ENCODE measurements at regions not wholly inside any gene's neighbourhood (a gene's known extent, or its start where the extent isn't known, plus 50 kb on each side); places are given as distances from the start of the nearest gene placed in this dataset.
"Not testable (repeated sequence)": the region's sequence is repeated elsewhere in the genome, so short reads cannot be mapped to it uniquely, and the experiment has no call there.

GRCh38 chrX:131881194-131881593 is 141.9 kb upstream of the STK26 start:
- no peak for DNase-seq

GRCh38 chrX:131885042-131885441 is 138.1 kb upstream of the STK26 start:
- not testable (repeated sequence) for ATAC-seq (ENCODE audit: low read depth in 2 of 2); H3K9me3 Mint-ChIP-seq; H3K27me3 Mint-ChIP-seq; H3K4me1 Mint-ChIP-seq; H3K9me3 ChIP-seq (ENCODE audit: control insufficient read depth in 2 of 2, low read length in 2 of 2); H3K4me1 ChIP-seq (ENCODE audit: control insufficient read depth, insufficient read depth, low read length, poor library complexity, severe bottlenecking); H3K36me3 ChIP-seq (ENCODE audit: control insufficient read depth, insufficient read depth, low read length); H3K27ac ChIP-seq (ENCODE audit: insufficient read depth, low read length, poor library complexity, severe bottlenecking); H3K4me3 ChIP-seq (ENCODE audit: low read depth, low read length); H3K36me3 Mint-ChIP-seq; H3K4me3 Mint-ChIP-seq; H3K27me3 ChIP-seq (ENCODE audit: control insufficient read depth, insufficient read depth, low read length); H3K27ac Mint-ChIP-seq; DNase-seq

More at GRCh38 chrX:131881194-131881593, 141.9 kb upstream of the STK26 start:
- H3K4me3 ChIP-seq (ENCODE audit: low read depth, low read length), result no peak overlapping the region
- H3K27ac ChIP-seq (ENCODE audit: insufficient read depth, low read length, poor library complexity, severe bottlenecking), result no peak overlapping the region
- H3K27ac Mint-ChIP-seq, result no peak overlapping the region
- no peaks in the 10 kb centered on the region for H3K4me1 Mint-ChIP-seq
- no peak for ATAC-seq (ENCODE audit: low read depth in 2 of 2)
- H3K27me3 ChIP-seq (ENCODE audit: control insufficient read depth, insufficient read depth, low read length), result no peaks in the 10 kb centered on the region
- H3K36me3 ChIP-seq (ENCODE audit: control insufficient read depth, insufficient read depth, low read length), result no peaks in the 10 kb centered on the region
- no peaks in the 10 kb centered on the region for H3K36me3 Mint-ChIP-seq
- peaks cover 14% of the 10 kb centered on the region for H3K27me3 Mint-ChIP-seq
- H3K9me3 Mint-ChIP-seq, result peaks cover 0 to 6% (median 0%) of the 10 kb centered on the region in 7 donors
- H3K4me1 ChIP-seq (ENCODE audit: control insufficient read depth, insufficient read depth, low read length, poor library complexity, severe bottlenecking), result no peaks in the 10 kb centered on the region
- no peaks in the 10 kb centered on the region for H3K9me3 ChIP-seq (ENCODE audit: control insufficient read depth in 2 of 2, low read length in 2 of 2)
- H3K4me3 Mint-ChIP-seq, result no peak overlapping the region

- H3K4me3 ChIP-seq (ENCODE audit: low read depth, low read length); H3K4me1 Mint-ChIP-seq; H3K9me3 ChIP-seq (ENCODE audit: control insufficient read depth in 2 of 2, low read length in 2 of 2); H3K9me3 Mint-ChIP-seq; ATAC-seq (ENCODE audit: low read depth in 2 of 2); H3K36me3 Mint-ChIP-seq; H3K36me3 ChIP-seq (ENCODE audit: control insufficient read depth, insufficient read depth, low read length); H3K4me1 ChIP-seq (ENCODE audit: control insufficient read depth, insufficient read depth, low read length, poor library complexity, severe bottlenecking); DNase-seq; H3K27ac ChIP-seq (ENCODE audit: insufficient read depth, low read length, poor library complexity, severe bottlenecking); H3K27me3 Mint-ChIP-seq; H3K27ac Mint-ChIP-seq; H3K4me3 Mint-ChIP-seq; H3K27me3 ChIP-seq (ENCODE audit: control insufficient read depth, insufficient read depth, low read length): not testable (repeated sequence)
These were observed 129.2 kb upstream of the STK26 start for GRCh38 chrX:131893857-131894256.

- Mint-ChIP-seq H3K27ac (no peak overlapping the region), H3K27me3 (peaks cover 3% of the 10 kb centered on the region), H3K36me3 (no peaks in the 10 kb centered on the region), H3K4me1 (no peaks in the 10 kb centered on the region), H3K9me3 (peaks cover 0 to 3% (median 0%) of the 10 kb centered on the region in 7 donors), H3K4me3 (no peak overlapping the region)
- ATAC-seq (ENCODE audit: low read depth in 2 of 2) (no peak), DNase-seq (no peak)
- Histone ChIP-seq H3K27ac (ENCODE audit: insufficient read depth, low read length, poor library complexity, severe bottlenecking) (no peak overlapping the region), H3K4me3 (ENCODE audit: low read depth, low read length) (no peak overlapping the region), H3K9me3 (ENCODE audit: control insufficient read depth in 2 of 2, low read length in 2 of 2) (no peaks in the 10 kb centered on the region), H3K27me3 (ENCODE audit: control insufficient read depth, insufficient read depth, low read length) (no peaks in the 10 kb centered on the region), H3K4me1 (ENCODE audit: control insufficient read depth, insufficient read depth, low read length, poor library complexity, severe bottlenecking) (no peaks in the 10 kb centered on the region), H3K36me3 (ENCODE audit: control insufficient read depth, insufficient read depth, low read length) (no peaks in the 10 kb centered on the region)
These were observed 128.1 kb upstream of the STK26 start for GRCh38 chrX:131894995-131895394.

- Histone ChIP-seq H3K27me3 (ENCODE audit: control insufficient read depth, insufficient read depth, low read length) (no peaks in the 10 kb centered on the region), H3K27ac (ENCODE audit: insufficient read depth, low read length, poor library complexity, severe bottlenecking) (no peak overlapping the region), H3K4me3 (ENCODE audit: low read depth, low read length) (no peak overlapping the region), H3K36me3 (ENCODE audit: control insufficient read depth, insufficient read depth, low read length) (no peaks in the 10 kb centered on the region), H3K9me3 (ENCODE audit: control insufficient read depth in 2 of 2, low read length in 2 of 2) (no peaks in the 10 kb centered on the region), H3K4me1 (ENCODE audit: control insufficient read depth, insufficient read depth, low read length, poor library complexity, severe bottlenecking) (no peaks in the 10 kb centered on the region)
- ATAC-seq (ENCODE audit: low read depth in 2 of 2) (no peak), DNase-seq (no peak)
- Mint-ChIP-seq H3K36me3 (no peaks in the 10 kb centered on the region), H3K27ac (no peak overlapping the region), H3K27me3 (peaks cover 4% of the 10 kb centered on the region), H3K4me3 (no peak overlapping the region), H3K9me3 (peaks cover 0 to 2% (median 0%) of the 10 kb centered on the region in 7 donors), H3K4me1 (no peaks in the 10 kb centered on the region)
These were observed 127.3 kb upstream of the STK26 start for GRCh38 chrX:131895807-131896206.

GRCh38 chrX:131901546-131901945 is 121.6 kb upstream of the STK26 start:
- Mint-ChIP-seq H3K4me1 (no peaks in the 10 kb centered on the region), H3K9me3 (no peaks in the 10 kb centered on the region), H3K27me3 (peaks cover 4% of the 10 kb centered on the region), H3K27ac (no peak overlapping the region), H3K4me3 (no peak overlapping the region), H3K36me3 (no peaks in the 10 kb centered on the region)
- Histone ChIP-seq H3K4me1 (ENCODE audit: control insufficient read depth, insufficient read depth, low read length, poor library complexity, severe bottlenecking) (no peaks in the 10 kb centered on the region), H3K4me3 (ENCODE audit: low read depth, low read length) (no peak overlapping the region), H3K27ac (ENCODE audit: insufficient read depth, low read length, poor library complexity, severe bottlenecking) (no peak overlapping the region), H3K9me3 (ENCODE audit: control insufficient read depth in 2 of 2, low read length in 2 of 2) (no peaks in the 10 kb centered on the region), H3K27me3 (ENCODE audit: control insufficient read depth, insufficient read depth, low read length) (no peaks in the 10 kb centered on the region), H3K36me3 (ENCODE audit: control insufficient read depth, insufficient read depth, low read length) (no peaks in the 10 kb centered on the region)
- no peak for DNase-seq
- no peak for ATAC-seq (ENCODE audit: low read depth in 2 of 2)

- no peaks in the 10 kb centered on the region for H3K4me1 ChIP-seq (ENCODE audit: control insufficient read depth, insufficient read depth, low read length, poor library complexity, severe bottlenecking)
- Mint-ChIP-seq H3K27me3 (peaks cover 4% of the 10 kb centered on the region), H3K27ac (no peak overlapping the region), H3K4me1 (peaks cover 0 to 1% (median 0%) of the 10 kb centered on the region in 4 donors), H3K4me3 (no peak overlapping the region), H3K36me3 (no peaks in the 10 kb centered on the region), H3K9me3 (no peaks in the 10 kb centered on the region)
- ATAC-seq (ENCODE audit: low read depth in 2 of 2) (no peak), DNase-seq (no peak)
- H3K27ac ChIP-seq (ENCODE audit: insufficient read depth, low read length, poor library complexity, severe bottlenecking), result no peak overlapping the region
- H3K4me3 ChIP-seq (ENCODE audit: low read depth, low read length), result no peak overlapping the region
- H3K9me3 ChIP-seq (ENCODE audit: control insufficient read depth in 2 of 2, low read length in 2 of 2), result no peaks in the 10 kb centered on the region
- H3K27me3 ChIP-seq (ENCODE audit: control insufficient read depth, insufficient read depth, low read length), result no peaks in the 10 kb centered on the region
- H3K36me3 ChIP-seq (ENCODE audit: control insufficient read depth, insufficient read depth, low read length), result no peaks in the 10 kb centered on the region
These were observed 115.4 kb upstream of the STK26 start for GRCh38 chrX:131907488-131908314.

GRCh38 chrX:131910586-131910985 is 112.5 kb upstream of the STK26 start:
- Mint-ChIP-seq H3K4me3 (no peak overlapping the region), H3K27me3 (peaks cover 4% of the 10 kb centered on the region)

More at GRCh38 chrX:131910586-131910985, 112.5 kb upstream of the STK26 start:
- Mint-ChIP-seq H3K36me3 (no peaks in the 10 kb centered on the region), H3K4me1 (peaks cover 0 to 1% (median 0%) of the 10 kb centered on the region in 4 donors), H3K27ac (no peak overlapping the region), H3K9me3 (no peaks in the 10 kb centered on the region)
- ATAC-seq (ENCODE audit: low read depth in 2 of 2), result no peak
- H3K27me3 ChIP-seq (ENCODE audit: control insufficient read depth, insufficient read depth, low read length), result no peaks in the 10 kb centered on the region
- no peaks in the 10 kb centered on the region for H3K4me1 ChIP-seq (ENCODE audit: control insufficient read depth, insufficient read depth, low read length, poor library complexity, severe bottlenecking)
- H3K36me3 ChIP-seq (ENCODE audit: control insufficient read depth, insufficient read depth, low read length), result no peaks in the 10 kb centered on the region
- no peaks in the 10 kb centered on the region for H3K9me3 ChIP-seq (ENCODE audit: control insufficient read depth in 2 of 2, low read length in 2 of 2)
- no peak overlapping the region for H3K27ac ChIP-seq (ENCODE audit: insufficient read depth, low read length, poor library complexity, severe bottlenecking)
- no peak overlapping the region for H3K4me3 ChIP-seq (ENCODE audit: low read depth, low read length)
- DNase-seq, result no peak

Measured in CD4-positive, CD25-positive, alpha-beta regulatory T cell (primary cell).